ENCODE measurements at regions not wholly inside any gene's neighbourhood (a gene's known extent, or its start where the extent isn't known, plus 50 kb on each side); places are given as distances from the start of the nearest gene placed in this dataset.

GRCh38 chr2:195503208-195503607 lies 153.8 kb upstream of the SLC39A10 start:
- Mint-ChIP-seq H3K27me3 (ENCODE audit: low read depth) (no peaks in the 10 kb centered on the region; the same call in 1 of the 2 replicates), H3K4me1 (no peaks in the 10 kb centered on the region), H3K27ac (no peak overlapping the region), H3K36me3 (peaks cover 7% of the 10 kb centered on the region; the same call in 1 of the 2 replicates), H3K4me3 (no peak overlapping the region), H3K9me3 (peaks cover 12% of the 10 kb centered on the region)
- CTCF ChIA-PET: no interaction called here
- no peak for TF ChIP-seq OVOL2 (CRISPR knock-in tag; IDR thresholded peaks at IDR 0.05; ENCODE audit: borderline replicate concordance)
- no peak for TF ChIP-seq ATF1 (CRISPR knock-in tag; IDR thresholded peaks at IDR 0.05)
- no peak for TF ChIP-seq NR2C2 (CRISPR knock-in tag; IDR thresholded peaks at IDR 0.05)
- no peak for TF ChIP-seq ZSCAN18 (CRISPR knock-in tag; IDR thresholded peaks at IDR 0.05)
- no peak for TF ChIP-seq CREM (CRISPR knock-in tag; IDR thresholded peaks at IDR 0.05)
- TF ChIP-seq NR3C1 (CRISPR knock-in tag; conservative IDR thresholded peaks at IDR 0.05; ENCODE audit: low read depth): no peak
- TF ChIP-seq, protein P1, sequence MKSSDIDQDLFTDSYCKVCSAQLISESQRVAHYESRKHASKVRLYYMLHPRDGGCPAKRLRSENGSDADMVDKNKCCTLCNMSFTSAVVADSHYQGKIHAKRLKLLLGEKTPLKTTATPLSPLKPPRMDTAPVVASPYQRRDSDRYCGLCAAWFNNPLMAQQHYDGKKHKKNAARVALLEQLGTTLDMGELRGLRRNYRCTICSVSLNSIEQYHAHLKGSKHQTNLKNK (CRISPR knock-in tag; IDR thresholded peaks at IDR 0.05): no peak
- TF ChIP-seq, protein P2, sequence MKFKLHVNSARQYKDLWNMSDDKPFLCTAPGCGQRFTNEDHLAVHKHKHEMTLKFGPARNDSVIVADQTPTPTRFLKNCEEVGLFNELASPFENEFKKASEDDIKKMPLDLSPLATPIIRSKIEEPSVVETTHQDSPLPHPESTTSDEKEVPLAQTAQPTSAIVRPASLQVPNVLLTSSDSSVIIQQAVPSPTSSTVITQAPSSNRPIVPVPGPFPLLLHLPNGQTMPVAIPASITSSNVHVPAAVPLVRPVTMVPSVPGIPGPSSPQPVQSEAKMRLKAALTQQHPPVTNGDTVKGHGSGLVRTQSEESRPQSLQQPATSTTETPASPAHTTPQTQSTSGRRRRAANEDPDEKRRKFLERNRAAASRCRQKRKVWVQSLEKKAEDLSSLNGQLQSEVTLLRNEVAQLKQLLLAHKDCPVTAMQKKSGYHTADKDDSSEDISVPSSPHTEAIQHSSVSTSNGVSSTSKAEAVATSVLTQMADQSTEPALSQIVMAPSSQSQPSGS (CRISPR knock-in tag; IDR thresholded peaks at IDR 0.05; ENCODE audit: borderline replicate concordance, low read depth): no peak
- no peak for TF ChIP-seq GABPB1 (CRISPR knock-in tag; IDR thresholded peaks at IDR 0.05)
- no peak for TF ChIP-seq KAT7 (CRISPR knock-in tag; IDR thresholded peaks at IDR 0.05; ENCODE audit: borderline replicate concordance)
- TF ChIP-seq ZNF138 (CRISPR knock-in tag; conservative IDR thresholded peaks at IDR 0.05): no peak
- TF ChIP-seq GTF2I (CRISPR knock-in tag; conservative IDR thresholded peaks at IDR 0.05): no peak
- no peak for TF ChIP-seq IRF2 (CRISPR knock-in tag; IDR thresholded peaks at IDR 0.05; ENCODE audit: borderline replicate concordance, low read depth)
- TF ChIP-seq ZBTB21 (CRISPR knock-in tag; IDR thresholded peaks at IDR 0.05; ENCODE audit: borderline replicate concordance): no peak
- ATAC-seq (no peak), DNase-seq (ENCODE audit: low spot score) (no peak)
- POLR2A ChIA-PET: no interaction called here

DNA sequence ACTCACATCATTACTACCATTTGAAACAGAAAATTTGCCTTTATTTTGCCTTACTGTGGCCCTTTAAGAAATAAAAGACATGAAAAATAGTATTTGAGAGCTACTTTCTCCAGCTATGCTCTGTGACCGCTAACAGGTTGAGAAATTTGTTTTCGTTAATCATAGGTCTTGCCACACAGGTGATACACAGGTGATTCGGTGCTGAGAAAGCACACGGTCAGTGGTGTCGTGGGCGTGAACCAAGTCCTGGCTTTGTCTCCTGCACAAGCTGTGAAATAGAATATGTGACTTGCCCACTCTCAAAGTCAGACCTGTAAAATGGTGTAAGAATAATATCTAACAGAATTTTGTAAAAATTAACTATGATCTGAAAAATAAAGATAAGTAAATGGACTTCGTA lies 155.3 kb upstream of the SLC39A10 start:
- Mint-ChIP-seq H3K36me3 (0 out of 2 replicates have a peak, but pooled peaks cover under 1% of the 10 kb centered on the region), H3K27ac (no peak overlapping the region), H3K27me3 (ENCODE audit: low read depth) (no peaks in the 10 kb centered on the region), H3K4me1 (no peaks in the 10 kb centered on the region), H3K9me3 (peaks cover under 1% of the 10 kb centered on the region), H3K4me3 (no peak overlapping the region)
- CTCF ChIA-PET: no interaction called here
- POLR2A ChIA-PET: no interaction called here
- DNase-seq (ENCODE audit: low spot score) (no peak), ATAC-seq (no peak)
- TF ChIP-seq, protein P3, sequence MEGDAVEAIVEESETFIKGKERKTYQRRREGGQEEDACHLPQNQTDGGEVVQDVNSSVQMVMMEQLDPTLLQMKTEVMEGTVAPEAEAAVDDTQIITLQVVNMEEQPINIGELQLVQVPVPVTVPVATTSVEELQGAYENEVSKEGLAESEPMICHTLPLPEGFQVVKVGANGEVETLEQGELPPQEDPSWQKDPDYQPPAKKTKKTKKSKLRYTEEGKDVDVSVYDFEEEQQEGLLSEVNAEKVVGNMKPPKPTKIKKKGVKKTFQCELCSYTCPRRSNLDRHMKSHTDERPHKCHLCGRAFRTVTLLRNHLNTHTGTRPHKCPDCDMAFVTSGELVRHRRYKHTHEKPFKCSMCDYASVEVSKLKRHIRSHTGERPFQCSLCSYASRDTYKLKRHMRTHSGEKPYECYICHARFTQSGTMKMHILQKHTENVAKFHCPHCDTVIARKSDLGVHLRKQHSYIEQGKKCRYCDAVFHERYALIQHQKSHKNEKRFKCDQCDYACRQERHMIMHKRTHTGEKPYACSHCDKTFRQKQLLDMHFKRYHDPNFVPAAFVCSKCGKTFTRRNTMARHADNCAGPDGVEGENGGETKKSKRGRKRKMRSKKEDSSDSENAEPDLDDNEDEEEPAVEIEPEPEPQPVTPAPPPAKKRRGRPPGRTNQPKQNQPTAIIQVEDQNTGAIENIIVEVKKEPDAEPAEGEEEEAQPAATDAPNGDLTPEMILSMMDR (IDR thresholded peaks at IDR 0.05): no peak
- TF ChIP-seq, protein P4, sequence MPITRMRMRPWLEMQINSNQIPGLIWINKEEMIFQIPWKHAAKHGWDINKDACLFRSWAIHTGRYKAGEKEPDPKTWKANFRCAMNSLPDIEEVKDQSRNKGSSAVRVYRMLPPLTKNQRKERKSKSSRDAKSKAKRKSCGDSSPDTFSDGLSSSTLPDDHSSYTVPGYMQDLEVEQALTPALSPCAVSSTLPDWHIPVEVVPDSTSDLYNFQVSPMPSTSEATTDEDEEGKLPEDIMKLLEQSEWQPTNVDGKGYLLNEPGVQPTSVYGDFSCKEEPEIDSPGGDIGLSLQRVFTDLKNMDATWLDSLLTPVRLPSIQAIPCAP (CRISPR knock-in tag; IDR thresholded peaks at IDR 0.05): no peak
- TF ChIP-seq GRHL2 (CRISPR knock-in tag; IDR thresholded peaks at IDR 0.05; ENCODE audit: insufficient replicate concordance, severe bottlenecking): no peak
- TF ChIP-seq, protein P5, sequence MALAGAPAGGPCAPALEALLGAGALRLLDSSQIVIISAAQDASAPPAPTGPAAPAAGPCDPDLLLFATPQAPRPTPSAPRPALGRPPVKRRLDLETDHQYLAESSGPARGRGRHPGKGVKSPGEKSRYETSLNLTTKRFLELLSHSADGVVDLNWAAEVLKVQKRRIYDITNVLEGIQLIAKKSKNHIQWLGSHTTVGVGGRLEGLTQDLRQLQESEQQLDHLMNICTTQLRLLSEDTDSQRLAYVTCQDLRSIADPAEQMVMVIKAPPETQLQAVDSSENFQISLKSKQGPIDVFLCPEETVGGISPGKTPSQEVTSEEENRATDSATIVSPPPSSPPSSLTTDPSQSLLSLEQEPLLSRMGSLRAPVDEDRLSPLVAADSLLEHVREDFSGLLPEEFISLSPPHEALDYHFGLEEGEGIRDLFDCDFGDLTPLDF (CRISPR knock-in tag; IDR thresholded peaks at IDR 0.05): no peak
- TF ChIP-seq, protein P6, sequence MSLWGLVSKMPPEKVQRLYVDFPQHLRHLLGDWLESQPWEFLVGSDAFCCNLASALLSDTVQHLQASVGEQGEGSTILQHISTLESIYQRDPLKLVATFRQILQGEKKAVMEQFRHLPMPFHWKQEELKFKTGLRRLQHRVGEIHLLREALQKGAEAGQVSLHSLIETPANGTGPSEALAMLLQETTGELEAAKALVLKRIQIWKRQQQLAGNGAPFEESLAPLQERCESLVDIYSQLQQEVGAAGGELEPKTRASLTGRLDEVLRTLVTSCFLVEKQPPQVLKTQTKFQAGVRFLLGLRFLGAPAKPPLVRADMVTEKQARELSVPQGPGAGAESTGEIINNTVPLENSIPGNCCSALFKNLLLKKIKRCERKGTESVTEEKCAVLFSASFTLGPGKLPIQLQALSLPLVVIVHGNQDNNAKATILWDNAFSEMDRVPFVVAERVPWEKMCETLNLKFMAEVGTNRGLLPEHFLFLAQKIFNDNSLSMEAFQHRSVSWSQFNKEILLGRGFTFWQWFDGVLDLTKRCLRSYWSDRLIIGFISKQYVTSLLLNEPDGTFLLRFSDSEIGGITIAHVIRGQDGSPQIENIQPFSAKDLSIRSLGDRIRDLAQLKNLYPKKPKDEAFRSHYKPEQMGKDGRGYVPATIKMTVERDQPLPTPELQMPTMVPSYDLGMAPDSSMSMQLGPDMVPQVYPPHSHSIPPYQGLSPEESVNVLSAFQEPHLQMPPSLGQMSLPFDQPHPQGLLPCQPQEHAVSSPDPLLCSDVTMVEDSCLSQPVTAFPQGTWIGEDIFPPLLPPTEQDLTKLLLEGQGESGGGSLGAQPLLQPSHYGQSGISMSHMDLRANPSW (CRISPR knock-in tag; conservative IDR thresholded peaks at IDR 0.05; ENCODE audit: low read depth): no peak
- TF ChIP-seq, protein P7, sequence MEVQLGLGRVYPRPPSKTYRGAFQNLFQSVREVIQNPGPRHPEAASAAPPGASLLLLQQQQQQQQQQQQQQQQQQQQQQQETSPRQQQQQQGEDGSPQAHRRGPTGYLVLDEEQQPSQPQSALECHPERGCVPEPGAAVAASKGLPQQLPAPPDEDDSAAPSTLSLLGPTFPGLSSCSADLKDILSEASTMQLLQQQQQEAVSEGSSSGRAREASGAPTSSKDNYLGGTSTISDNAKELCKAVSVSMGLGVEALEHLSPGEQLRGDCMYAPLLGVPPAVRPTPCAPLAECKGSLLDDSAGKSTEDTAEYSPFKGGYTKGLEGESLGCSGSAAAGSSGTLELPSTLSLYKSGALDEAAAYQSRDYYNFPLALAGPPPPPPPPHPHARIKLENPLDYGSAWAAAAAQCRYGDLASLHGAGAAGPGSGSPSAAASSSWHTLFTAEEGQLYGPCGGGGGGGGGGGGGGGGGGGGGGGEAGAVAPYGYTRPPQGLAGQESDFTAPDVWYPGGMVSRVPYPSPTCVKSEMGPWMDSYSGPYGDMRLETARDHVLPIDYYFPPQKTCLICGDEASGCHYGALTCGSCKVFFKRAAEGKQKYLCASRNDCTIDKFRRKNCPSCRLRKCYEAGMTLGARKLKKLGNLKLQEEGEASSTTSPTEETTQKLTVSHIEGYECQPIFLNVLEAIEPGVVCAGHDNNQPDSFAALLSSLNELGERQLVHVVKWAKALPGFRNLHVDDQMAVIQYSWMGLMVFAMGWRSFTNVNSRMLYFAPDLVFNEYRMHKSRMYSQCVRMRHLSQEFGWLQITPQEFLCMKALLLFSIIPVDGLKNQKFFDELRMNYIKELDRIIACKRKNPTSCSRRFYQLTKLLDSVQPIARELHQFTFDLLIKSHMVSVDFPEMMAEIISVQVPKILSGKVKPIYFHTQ (CRISPR knock-in tag; IDR thresholded peaks at IDR 0.05): no peak
- TF ChIP-seq IRF2 (CRISPR knock-in tag; IDR thresholded peaks at IDR 0.05; ENCODE audit: borderline replicate concordance, low read depth): no peak
- no peak for TF ChIP-seq ZSCAN18 (CRISPR knock-in tag; IDR thresholded peaks at IDR 0.05)

Data from WTC11 (cell line).